GM12875 (cell line): ENCODE measurements at regions not wholly inside any gene's neighbourhood (a gene's known extent, or its start where the extent isn't known, plus 50 kb on each side); places are given as distances from the start of the nearest gene placed in this dataset.

ENCODE experiments used
- H3K4me3 ChIP-seq: one replicate; pipeline ENCODE4 v1.5.1; 2011; ENCODE audit warnings: low read depth, low read length, control low read depth
- TF ChIP-seq, protein P1 (sequence below): IDR thresholded peaks from 2 replicates; pipeline ENCODE4 v1.5.1; 2011; ENCODE audit warnings: low read depth, mild to moderate bottlenecking, control low read depth, inconsistent platforms, low read length, moderate library complexity, borderline replicate concordance; ENCODE audit not compliant: insufficient read depth

DNA sequence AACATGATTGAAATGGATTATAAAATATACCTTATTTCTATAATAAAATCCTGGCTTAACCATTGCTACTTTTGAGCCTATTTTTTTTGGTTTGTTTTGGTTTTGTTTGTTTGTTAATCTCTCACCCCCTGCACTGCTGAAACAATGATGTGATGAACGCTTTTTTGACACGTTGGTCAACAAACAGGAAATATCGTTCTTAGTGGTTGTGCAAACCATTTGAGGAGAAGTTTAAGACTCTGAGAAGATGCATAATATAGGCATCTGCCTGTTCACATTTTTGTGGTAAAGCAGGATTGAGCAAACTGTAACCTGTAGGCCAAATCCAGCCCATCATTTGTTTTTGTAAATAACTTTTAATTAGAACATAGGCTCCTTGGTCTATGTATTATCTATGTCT is 75.5 kb upstream of the MDFIC2 start:
- H3K4me3 ChIP-seq, result no peak overlapping the region
- TF ChIP-seq, protein P1, sequence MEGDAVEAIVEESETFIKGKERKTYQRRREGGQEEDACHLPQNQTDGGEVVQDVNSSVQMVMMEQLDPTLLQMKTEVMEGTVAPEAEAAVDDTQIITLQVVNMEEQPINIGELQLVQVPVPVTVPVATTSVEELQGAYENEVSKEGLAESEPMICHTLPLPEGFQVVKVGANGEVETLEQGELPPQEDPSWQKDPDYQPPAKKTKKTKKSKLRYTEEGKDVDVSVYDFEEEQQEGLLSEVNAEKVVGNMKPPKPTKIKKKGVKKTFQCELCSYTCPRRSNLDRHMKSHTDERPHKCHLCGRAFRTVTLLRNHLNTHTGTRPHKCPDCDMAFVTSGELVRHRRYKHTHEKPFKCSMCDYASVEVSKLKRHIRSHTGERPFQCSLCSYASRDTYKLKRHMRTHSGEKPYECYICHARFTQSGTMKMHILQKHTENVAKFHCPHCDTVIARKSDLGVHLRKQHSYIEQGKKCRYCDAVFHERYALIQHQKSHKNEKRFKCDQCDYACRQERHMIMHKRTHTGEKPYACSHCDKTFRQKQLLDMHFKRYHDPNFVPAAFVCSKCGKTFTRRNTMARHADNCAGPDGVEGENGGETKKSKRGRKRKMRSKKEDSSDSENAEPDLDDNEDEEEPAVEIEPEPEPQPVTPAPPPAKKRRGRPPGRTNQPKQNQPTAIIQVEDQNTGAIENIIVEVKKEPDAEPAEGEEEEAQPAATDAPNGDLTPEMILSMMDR, result no peak

DNA sequence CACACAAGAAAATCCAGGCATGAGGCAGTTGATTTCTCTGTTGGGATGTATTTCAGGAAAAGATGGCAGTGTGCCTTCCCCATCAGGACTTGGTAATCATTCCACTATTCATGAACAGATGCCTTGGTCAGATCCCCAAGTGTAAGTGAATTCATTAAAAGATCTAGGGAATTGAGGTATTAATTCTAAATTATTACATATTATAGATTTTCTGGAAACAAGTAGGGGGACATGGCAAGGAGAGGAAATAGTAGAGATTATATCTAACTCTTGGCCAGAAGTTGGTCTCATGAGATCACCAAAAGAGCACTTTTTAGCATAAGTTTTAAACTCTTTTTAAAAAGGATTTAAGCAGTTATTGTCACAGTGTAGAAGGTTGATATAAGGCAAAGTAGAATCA is 74.4 kb upstream of the MDFIC2 start:
- TF ChIP-seq, protein P1, result no peak
- H3K4me3 ChIP-seq, result no peak overlapping the region

DNA sequence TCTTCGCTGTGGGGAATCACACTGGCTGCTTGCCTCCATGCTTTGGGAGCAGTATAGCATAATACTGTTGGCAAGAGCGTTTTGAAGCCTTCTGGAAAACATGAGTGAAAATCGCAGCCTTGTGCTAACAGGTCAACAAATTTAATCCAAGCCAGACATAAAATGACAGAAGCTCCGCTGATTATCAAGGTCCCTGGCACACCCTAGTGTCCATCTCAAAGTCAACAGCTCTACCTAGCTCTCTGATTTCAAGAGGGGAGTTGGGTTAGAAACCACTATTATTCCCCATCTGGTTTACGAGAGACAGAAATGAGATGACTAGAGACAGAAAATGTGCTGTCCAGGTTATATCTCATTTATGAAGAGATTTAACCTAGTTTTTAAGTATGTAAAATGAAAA is 73.6 kb upstream of the MDFIC2 start:
- no peak overlapping the region for H3K4me3 ChIP-seq
- TF ChIP-seq, protein P1, result no peak

DNA sequence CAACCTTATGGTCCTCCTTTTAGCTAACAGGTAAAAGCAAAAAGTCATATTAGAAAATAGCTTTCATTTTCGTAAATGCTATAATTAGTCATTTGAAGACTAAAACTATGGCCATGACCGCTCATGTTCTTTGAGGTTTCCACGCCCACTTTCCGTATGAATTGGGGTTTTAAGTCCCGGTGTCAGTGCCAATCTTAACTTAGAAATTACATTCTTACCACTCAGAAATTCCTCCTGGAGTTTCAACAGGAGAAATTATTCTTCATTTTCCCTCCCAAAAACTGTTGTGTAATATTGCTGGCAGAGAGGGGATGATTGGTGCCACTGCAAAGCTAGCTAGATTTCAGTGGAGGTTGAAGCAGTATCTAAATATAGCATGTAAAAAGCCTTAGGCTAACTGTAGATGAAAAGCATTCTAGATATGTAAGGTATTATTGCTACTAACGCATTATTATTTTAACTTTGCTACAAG is 71.0 kb upstream of the MDFIC2 start:
- no peak overlapping the region for H3K4me3 ChIP-seq
- TF ChIP-seq, protein P1, result no peak

DNA sequence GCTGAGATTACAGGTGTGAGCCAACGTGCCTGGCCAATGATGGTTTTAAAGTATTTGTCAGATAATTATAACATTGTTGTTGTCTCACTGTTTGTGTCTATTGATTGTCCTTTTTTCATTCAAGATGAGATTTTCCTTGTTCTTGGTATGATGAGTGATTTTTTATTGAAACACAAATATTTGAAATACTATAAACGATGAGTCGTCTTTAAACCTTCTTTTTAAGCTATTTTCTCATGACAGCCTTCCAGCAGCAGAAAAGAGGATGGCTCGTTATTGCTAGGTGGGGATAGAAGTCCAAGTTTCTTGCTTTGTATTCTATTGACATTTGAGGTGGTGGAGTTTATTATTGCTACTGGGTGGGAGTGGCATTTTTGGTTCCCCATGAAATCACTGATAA is 61.7 kb upstream of the MDFIC2 start:
- no peak overlapping the region for H3K4me3 ChIP-seq
- TF ChIP-seq, protein P1, result no peak
